Lung (tissue), 11 donors: ENCODE measurements at regions not wholly inside any gene's neighbourhood (a gene's known extent, or its start where the extent isn't known, plus 50 kb on each side); places are given as distances from the start of the nearest gene placed in this dataset.

Experiments used
- ATAC-seq: fragments of 200-7000 bp; cut with Tn5 transposase; one replicate; pipeline ENCODE4 v1.9.1; 2020; ENCODE audit warnings: moderate number of reproducible peaks; ENCODE audit not compliant: insufficient read depth, low FRiP score
- DNase-seq, 3 donors: peaks; one replicate each; pipeline ENCODE4 v3.0.0-alpha.2; 2013 to 2017
- H3K27ac ChIP-seq, 2 donors: one replicate each; pipeline ENCODE4 v1.5.1; 2013; ENCODE audit warnings: mild to moderate bottlenecking in 2 of 2, moderate library complexity in 2 of 2, control low read depth in 1 of 2, inconsistent platforms in 1 of 2, low read depth in 1 of 2, low read length in 1 of 2
- H3K27me3 ChIP-seq, 3 donors: one replicate each; pipeline ENCODE4 v1.5.1; 2013; ENCODE audit warnings: low read length in 2 of 3; ENCODE audit not compliant: control insufficient read depth in 3 of 3, insufficient read depth in 3 of 3
- H3K36me3 ChIP-seq, 4 donors: one replicate each; pipeline ENCODE4 v1.5.1; 2013; ENCODE audit warnings: low read length in 4 of 4, mild to moderate bottlenecking in 1 of 4, moderate library complexity in 1 of 4; ENCODE audit not compliant: control insufficient read depth in 4 of 4, insufficient read depth in 4 of 4
- H3K4me1 ChIP-seq, 5 donors: one replicate each; pipeline ENCODE4 v1.5.1; 2013; ENCODE audit warnings: low read length in 5 of 5, mild to moderate bottlenecking in 2 of 5, moderate library complexity in 1 of 5; ENCODE audit not compliant: control insufficient read depth in 5 of 5, insufficient read depth in 5 of 5
- H3K4me3 ChIP-seq: one replicate; pipeline ENCODE4 v1.5.1; 2013; ENCODE audit warnings: mild to moderate bottlenecking, control low read depth, moderate library complexity
- H3K9ac ChIP-seq, 2 donors: one replicate each; pipeline ENCODE4 v1.5.1; 2013; ENCODE audit warnings: low read length in 2 of 2, control low read depth in 1 of 2; ENCODE audit not compliant: insufficient read depth in 1 of 2
- H3K9me3 ChIP-seq, 4 donors: one replicate each; pipeline ENCODE4 v1.5.1; 2013; ENCODE audit warnings: low read length in 3 of 4, mild to moderate bottlenecking in 1 of 4, moderate library complexity in 1 of 4; ENCODE audit not compliant: control insufficient read depth in 4 of 4, insufficient read depth in 3 of 4
- CTCF ChIP-seq: IDR thresholded peaks from 2 replicates; pipeline ENCODE4 v1.5.1; 2012; ENCODE audit warnings: mild to moderate bottlenecking; ENCODE audit errors: control extremely low read depth, extremely low read depth
- WGBS, 2 donors: extraction: QIAGEN DNeasy Blood & Tissue Kit; methylation state at CpG; one replicate each; pipeline ENCODE4 v1.1.7; 2013; 5-methylcytosine and 5-hydroxymethylcytosine counted together
- donor health status: control.
- donor health status: control.
- donor health status: Bipolar disorder and iron deficiency.
- donor health status: healthy.
- donor health status: DM: yes; HTN: yes; CAD: no.

- no peaks in the 10 kb centered on the region for H3K4me1 ChIP-seq
- no peak for TF ChIP-seq CTCF
- peaks cover 0 to 14% (median 5%) of the 10 kb centered on the region in 4 donors for H3K9me3 ChIP-seq
- H3K27ac ChIP-seq = no peak overlapping the region
- WGBS, 2 donors = 87 to 88% methylated on average over 1 of the region's 1 CpG
- H3K9ac ChIP-seq = no peak overlapping the region
- no peak for DNase-seq
- no peak overlapping the region for H3K4me3 ChIP-seq
- ATAC-seq = no peak
- no peaks in the 10 kb centered on the region for H3K36me3 ChIP-seq
- H3K27me3 ChIP-seq = no peaks in the 10 kb centered on the region
Measured at GRCh38 chr2:4130651-4131050, 427.3 kb downstream of the DCDC2C start.

GRCh38 chr2:4134551-4135550 lies 431.5 kb downstream of the DCDC2C start:
- no peak for DNase-seq
- peaks cover 0 to 1% (median 0%) of the 10 kb centered on the region in 5 donors for H3K4me1 ChIP-seq
- H3K36me3 ChIP-seq = no peaks in the 10 kb centered on the region
- TF ChIP-seq CTCF = no peak
- no peak overlapping the region for H3K9ac ChIP-seq
- H3K9me3 ChIP-seq = peaks cover 0 to 10% (median 5%) of the 10 kb centered on the region in 4 donors
- 41 to 51% methylated on average over 8 of the region's 8 CpGs for WGBS, 2 donors
- H3K27me3 ChIP-seq = no peaks in the 10 kb centered on the region
- no peak overlapping the region for H3K27ac ChIP-seq
- ATAC-seq = no peak
- no peak overlapping the region for H3K4me3 ChIP-seq

GRCh38 chr2:4135765-4136164 lies 432.4 kb downstream of the DCDC2C start:
- DNase-seq (no peak), ATAC-seq (no peak)
- no peak overlapping the region for H3K4me3 ChIP-seq
- H3K9me3 ChIP-seq = peaks cover 0 to 8% (median 5%) of the 10 kb centered on the region in 4 donors
- H3K27me3 ChIP-seq = no peaks in the 10 kb centered on the region
- H3K9ac ChIP-seq = no peak overlapping the region
- no peaks in the 10 kb centered on the region for H3K36me3 ChIP-seq
- no peak for TF ChIP-seq CTCF
- H3K27ac ChIP-seq = no peak overlapping the region
- WGBS, 2 donors = 81 to 82% methylated on average over 14 of the region's 14 CpGs
- H3K4me1 ChIP-seq = peaks cover 0 to 7% (median 1%) of the 10 kb centered on the region in 5 donors
